Epithelial cell of prostate (primary cell): ENCODE measurements at regions not wholly inside any gene's neighbourhood (a gene's known extent, or its start where the extent isn't known, plus 50 kb on each side); places are given as distances from the start of the nearest gene placed in this dataset.
"Not testable (repeated sequence)": the region's sequence is repeated elsewhere in the genome, so short reads cannot be mapped to it uniquely, and the experiment has no call there.

Experiments
- DNase-seq: peaks from one replicate; pipeline ENCODE4 v3.0.0-alpha.2; 2011; ENCODE audit warnings: low read depth, low spot score
- H3K27ac ChIP-seq: fragments of 450-650 bp; 2 replicates; pipeline ENCODE4 v1.5.1; 2017; ENCODE audit warnings: mild to moderate bottlenecking

DNA sequence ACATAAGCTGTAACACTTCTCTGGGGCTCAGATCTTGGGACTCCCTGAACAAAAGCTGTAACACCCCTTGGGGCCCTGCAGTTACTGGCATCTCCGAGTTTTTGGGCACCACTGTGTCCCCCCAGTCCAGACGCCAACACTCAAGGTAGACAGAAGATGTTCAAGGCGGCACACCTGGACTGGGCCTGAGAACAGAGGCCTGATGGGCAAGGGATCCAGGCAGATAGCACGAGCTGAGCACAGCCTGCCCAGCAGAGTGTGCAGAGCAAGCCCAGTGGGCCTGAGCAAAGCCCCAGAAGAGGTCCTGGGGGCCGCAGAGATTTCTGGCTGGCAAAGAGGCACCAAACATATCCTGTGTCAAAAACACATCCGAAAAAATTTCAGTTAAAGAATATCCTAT is 1163.3 kb upstream of the PRR20A start:
- no peak overlapping the region for H3K27ac ChIP-seq
- DNase-seq = no peak

DNA sequence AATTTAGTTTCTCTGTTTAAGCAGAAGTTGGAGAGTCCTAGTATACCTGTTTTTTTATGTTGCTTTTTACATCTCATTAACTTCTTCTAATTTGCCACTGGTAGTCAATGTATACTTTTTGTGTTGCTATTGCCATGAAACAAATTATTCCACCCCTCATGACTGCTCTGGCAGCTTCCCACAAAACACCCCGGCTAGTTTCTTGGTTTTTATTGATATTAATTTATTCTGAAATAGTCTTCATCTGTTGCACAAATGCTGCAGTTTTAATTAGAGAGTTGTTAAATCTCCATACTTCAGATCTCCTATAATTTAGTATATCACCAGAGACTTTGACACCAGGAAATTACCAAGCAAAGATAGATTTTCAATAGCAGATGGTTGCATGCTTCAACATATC is 1159.3 kb upstream of the PRR20A start:
- H3K27ac ChIP-seq = no peak overlapping the region
- no peak for DNase-seq

DNA sequence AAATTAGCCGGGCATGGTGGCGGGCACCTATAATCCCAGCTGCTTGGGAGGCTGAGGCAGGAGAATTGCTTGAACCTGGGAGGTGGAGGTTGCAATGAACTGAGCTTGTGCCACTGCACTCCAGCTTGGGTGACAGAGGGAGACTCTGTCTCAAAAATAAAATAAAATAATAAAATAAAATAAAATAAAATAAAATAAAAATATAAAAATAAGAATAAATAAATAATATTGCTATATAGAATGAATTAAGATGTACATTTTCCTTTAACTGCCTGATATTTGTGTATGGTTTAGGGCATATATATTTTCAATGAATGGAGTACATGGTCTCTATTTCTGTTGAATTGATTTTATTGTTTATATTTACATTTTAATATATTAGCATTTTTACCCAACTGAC is 1156.7 kb upstream of the PRR20A start:
- not testable (repeated sequence) for H3K27ac ChIP-seq, DNase-seq

DNA sequence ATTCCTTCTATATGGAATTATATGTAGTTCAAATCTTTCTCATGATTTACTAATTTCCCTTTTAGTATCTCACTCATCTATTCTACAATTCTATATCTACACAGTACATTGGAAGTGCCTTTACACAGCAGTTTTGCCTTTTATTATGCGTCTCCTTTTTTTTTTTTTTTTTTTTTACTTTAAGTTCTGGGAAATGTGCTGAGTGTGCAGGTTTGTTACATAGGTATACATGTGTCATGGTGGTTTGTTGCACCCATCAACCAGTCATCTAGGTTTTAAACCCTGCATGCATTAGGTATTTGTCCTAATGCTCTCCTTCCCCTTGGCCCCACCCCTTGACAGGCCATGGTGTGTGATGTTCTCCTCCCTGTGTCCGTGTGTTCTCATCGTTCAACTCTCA is 1150.1 kb upstream of the PRR20A start:
- H3K27ac ChIP-seq = no peak overlapping the region
- no peak for DNase-seq

DNA sequence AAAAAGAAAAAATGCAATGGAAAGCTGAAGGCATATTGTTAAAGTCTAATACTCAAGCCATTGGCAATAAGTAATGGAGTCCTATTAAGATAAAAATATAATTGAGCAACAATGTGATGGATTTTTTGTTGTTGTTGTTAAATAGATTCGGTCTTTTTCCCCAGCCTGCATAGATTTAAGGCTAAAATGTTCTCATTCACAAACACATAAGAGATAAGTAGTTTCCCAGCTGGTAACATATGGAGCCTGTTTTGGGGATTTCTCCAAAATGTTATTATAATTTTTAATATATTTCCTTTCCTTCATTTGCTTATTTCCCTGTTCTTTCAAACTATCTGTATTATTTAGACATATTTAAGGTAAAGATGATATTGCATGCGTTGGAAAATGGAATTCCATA is 1149.1 kb upstream of the PRR20A start:
- no peak for DNase-seq
- H3K27ac ChIP-seq = no peak overlapping the region

DNA sequence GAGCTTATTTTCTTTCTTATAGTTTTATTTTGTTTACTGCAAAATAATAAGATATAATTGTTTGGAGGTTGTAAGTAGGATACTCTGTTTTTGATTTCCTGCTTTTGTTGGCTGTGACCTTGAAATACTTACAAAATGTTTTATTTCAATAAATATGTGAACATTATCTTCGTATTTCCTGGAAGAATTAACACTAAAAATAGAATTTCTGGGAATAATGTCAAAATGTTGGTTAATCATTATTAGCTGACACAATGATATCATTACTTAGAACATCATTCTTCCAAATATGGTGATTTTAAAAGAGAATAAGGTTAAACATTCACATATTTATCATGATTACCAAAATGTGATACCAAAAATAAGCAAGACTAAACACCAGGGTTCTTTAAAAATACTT is 1148.6 kb upstream of the PRR20A start:
- DNase-seq = no peak
- no peak overlapping the region for H3K27ac ChIP-seq

DNA sequence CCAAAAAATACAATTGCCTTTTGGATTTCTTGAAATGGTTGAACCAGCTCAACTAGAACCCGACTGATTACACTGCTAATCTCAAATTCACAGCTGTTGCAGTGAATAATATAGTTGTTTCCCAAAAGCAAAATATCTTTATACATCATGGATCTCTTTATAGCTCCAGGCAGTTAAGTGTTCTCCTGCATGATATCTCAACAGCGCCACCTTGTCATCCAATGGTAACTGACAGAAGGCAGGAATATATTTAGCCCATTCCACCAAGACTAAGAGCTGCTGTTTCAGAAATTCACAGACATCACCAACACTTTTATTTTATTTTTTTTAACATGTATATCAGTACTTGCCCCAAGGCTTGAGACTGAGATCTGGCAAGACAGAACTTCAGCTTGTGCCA is 1141.0 kb upstream of the PRR20A start:
- no peak overlapping the region for H3K27ac ChIP-seq
- DNase-seq = no peak

DNA sequence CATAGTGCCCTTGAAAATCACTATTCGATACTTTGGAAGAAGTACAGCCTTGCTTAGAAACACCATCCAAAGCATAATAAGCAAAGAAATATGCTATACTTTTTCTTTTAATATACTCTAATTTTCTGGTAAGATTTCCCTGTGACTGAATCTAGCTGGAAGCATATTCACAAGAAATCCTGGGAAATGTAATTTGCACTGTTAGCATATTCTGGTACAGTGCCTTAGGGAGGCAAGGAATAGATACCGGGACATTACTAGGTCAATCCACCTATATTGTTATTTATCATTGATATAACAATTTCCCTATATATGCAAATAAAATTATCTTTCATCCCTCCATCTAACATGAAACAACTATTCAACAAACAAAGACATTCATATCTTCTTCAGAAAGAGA is 1131.3 kb upstream of the PRR20A start:
- no peak overlapping the region for H3K27ac ChIP-seq

DNA sequence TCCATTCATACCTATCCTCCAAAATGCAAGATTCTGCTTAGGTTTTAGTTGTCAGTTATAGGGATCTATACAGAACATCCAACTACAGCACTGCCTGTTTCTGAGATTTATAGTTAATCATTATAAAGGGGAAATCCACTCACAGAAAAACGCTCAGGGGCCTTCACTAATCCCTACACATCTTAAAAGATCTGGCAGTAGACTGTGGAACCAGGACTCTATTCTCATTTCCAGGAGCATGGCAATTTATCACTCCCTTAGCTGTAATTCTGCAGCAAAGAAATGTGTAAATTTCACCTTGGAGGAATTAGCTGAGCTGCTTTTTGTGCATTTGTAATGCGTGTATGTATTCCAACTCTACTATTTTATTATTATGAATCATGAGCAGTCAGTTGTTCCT is 1128.1 kb upstream of the PRR20A start:
- no peak for DNase-seq
- no peak overlapping the region for H3K27ac ChIP-seq

More for the DNA sequence above, 1131.3 kb upstream of the PRR20A start:
- no peak for DNase-seq

DNA sequence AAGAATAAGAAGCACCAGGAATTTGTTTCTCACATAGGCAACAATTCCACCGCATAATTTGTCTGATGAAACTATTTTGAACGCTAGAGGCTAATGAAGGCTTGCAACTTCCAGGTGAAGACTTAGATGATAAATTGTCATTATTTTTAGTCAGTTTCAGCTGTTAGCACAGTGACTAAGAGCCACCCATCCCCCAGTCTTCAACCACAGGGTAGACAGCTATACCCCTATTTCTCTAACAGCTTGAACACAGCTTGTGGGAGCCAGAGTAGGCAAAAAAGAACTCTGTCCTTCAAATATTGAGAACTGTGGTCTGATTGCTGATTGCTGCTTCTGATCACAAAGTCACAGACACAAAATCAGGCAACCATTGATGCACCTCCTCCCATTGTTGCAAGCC is 1124.8 kb upstream of the PRR20A start:
- no peak overlapping the region for H3K27ac ChIP-seq
- DNase-seq = no peak

DNA sequence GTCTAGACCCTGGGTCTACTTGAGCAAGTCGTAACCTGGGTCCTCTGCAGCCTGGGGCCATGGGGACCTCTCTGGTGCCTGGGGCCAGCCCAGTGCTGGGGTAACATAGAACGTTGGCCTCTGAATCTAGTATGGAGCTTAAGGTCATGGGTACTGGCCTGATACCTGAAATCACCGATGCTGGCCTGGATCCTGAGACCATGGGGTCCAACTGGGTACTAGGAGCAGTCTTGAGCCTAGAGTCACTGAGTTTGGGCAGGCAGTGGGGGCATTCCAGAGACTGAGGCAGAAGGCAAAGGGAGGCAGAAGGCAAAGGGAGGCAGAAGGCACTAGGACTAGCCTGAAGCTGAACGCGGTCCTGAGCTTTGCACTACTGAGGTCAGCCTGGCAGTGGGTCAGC is 1121.1 kb upstream of the PRR20A start:
- no peak for DNase-seq
- H3K27ac ChIP-seq = no peak overlapping the region

DNA sequence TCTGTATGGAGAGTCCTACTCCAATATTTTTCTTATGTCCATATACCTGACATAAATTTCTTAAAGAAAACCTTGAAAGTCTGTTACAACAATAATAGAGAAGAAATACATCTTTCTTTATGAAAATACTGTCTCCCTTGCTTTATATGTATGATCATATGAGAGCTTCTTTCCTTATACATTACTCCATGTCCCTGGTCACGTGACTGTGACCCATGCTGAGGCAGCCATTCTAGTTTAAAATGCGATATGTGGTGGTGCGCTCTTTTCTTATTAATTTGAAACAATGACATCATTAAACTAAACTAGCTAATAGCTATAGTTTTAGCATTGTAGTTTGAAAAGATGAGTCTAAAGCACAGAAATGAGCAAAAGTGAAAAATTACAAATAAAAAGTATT is 1120.3 kb upstream of the PRR20A start:
- DNase-seq = no peak
- H3K27ac ChIP-seq = no peak overlapping the region

DNA sequence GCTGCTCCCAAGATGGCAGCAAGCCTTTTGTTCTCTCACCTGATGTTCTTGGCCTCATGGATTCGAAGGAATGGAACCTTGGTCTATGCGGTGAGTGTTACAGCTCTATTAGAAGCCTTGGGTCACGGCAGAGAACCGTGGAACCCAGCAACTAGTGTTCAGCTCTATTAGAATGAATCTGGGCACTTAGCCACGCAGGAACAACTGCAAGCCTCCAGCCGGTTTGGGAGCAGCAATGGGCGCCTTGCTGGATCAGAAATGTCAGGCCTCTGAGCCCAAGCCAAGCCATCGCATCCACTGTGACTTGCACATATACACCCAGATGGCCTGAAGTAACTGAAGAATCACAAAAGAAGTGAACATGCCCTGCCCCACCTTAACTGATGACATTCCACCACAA is 1100.7 kb upstream of the PRR20A start:
- no peak overlapping the region for H3K27ac ChIP-seq
- DNase-seq = no peak

DNA sequence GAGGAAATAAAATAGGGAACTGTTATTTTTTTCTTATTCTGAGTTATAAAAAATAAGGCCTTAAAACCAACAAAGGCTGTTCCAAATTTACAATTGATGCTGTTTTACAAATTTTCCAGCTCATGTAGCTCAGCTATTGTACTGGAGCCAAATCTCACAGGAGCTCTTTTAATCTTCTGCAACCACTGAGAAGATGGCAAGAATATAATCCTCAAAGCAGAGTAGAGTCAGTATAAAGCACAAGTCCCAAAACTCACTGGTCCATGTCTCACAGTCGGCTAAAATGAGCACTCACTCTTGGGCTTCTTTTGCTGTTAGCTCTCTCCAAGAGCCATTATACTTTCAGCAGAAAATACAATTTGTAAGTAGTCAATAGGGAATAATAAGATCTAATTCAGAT is 1074.4 kb upstream of the PRR20A start:
- no peak for DNase-seq
- H3K27ac ChIP-seq = no peak overlapping the region

DNA sequence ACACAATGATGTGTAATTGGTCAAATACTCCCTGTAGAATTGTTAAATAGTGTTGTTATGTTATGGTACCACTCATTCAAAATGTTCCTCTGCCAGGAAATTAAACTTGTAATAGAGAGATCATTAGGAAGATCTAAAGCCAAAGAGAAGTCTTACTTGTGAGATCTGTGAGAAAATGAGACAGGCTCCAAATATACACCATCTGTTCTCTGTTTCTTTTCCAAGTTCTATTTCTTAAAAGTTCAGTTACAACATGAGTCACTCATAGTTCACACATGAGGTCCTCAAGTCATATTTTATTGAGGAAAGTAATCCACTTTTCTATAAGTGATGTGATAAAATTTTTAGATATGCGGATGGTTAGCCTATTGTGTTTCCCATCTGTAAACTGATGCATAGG is 1038.1 kb upstream of the PRR20A start:
- no peak for DNase-seq
- no peak overlapping the region for H3K27ac ChIP-seq

DNA sequence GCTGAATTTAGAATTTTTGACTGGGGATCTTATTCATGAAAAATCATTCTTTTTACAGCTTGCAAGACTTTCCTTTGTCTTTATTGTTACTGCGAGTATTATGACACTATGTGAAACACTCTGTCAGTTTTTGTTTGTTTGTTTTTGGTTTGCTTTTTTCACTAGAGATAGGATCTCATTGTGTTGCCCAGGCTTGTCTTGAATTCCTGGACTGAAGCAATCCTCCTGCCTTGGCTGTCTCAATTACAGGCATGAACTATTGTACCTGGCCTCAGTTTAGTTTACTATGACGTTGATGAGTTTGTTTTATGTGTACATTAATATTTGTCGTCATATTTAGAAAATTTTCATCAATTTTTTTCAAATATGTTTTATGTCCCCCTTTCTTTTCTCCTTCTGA is 1030.0 kb upstream of the PRR20A start:
- DNase-seq = no peak
- H3K27ac ChIP-seq = no peak overlapping the region

DNA sequence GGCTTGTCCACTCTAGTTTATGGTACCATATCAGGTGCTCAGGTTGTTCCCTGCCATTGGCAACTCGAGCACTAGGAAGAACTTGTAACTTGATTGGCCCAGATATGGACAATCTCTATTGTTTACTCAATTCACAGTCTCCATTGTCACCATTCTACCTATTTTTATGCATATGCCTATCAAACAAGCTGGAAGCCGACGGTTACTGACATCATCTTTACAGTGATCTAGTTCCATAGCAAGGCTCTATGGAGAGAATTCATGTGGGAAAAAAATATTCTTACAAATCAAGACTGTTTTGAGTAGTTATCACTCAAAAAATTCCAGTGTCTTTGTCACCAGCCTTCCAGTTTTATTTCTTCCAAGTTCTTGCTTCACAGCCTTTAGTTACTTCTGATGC is 1006.2 kb upstream of the PRR20A start:
- no peak for DNase-seq
- no peak overlapping the region for H3K27ac ChIP-seq

DNA sequence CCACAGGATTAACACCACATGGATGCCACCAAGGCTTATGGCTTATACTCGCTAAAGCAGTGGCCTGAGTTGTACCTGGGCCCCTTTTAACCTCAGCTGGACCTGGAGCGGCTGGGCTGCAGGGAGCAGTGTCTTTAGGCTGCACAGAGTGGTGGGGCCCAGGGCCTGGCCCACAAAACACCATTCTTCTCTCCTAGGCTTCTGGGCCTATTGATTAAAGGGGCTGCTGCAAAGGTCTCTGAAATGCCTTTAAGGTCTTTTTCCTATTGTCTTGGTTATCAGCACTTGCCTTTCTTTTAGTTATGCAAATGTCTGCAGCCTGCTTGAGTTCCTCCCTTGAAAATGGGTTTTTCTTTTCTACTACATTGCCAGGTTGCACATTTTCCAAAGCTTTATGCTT is 973.9 kb upstream of the PRR20A start:
- DNase-seq = no peak
- no peak overlapping the region for H3K27ac ChIP-seq

DNA sequence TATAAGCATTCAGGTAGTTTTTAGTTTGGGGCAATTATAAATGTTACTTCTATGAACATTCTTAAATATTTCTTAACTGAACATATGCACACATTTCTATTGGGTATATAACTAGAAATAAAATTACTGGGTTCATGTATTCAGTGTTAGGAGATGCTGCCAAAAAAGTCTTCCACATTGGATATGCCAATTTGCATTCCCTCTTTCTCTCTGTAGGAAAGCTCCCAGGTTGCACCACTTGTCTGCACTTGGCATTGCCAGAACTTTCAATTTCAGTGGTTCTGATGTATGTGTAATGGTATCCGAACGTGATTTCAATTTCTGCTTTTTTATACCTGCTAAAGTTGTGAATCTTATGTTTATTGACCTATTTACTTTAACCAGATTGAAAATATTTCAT is 972.1 kb upstream of the PRR20A start:
- no peak overlapping the region for H3K27ac ChIP-seq
- DNase-seq = no peak

DNA sequence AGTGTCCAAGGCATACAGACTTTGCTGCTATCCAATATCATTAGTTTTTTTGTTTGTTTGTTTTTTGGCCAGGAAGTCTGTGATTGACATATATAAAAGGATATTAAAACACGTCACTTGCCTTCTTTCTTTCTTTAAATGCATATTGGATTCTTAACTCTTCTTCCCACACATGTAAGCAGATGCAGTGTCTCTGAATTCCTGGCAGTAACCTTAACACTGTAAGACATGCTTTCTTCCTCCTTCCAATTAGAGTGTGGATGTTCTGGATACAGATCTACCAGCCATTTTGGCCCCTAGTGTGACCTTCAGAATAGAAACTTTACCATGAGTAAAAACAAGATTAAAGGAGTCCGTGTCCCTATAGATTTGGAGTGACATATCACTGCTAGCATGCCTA is 967.4 kb upstream of the PRR20A start:
- DNase-seq = no peak
- H3K27ac ChIP-seq = no peak overlapping the region

DNA sequence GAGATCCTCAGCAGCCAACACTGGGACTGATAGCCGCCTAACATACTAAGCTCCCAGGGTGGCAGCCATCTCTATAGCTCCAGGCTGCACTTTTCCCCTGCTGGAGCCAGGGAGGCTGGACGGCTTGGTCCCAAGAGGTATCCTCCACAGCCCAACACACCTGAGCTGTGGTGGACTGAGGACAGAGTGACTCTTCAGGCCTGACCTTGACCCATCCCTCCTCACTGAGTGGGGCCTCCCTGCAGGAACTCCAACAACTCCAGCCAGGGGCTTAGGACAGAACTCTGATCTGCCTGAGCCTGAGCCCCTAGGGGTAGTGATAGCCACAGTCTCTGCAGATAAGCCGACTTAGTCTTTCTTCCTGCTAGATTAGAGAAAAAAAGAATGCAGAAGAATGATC is 958.1 kb upstream of the PRR20A start:
- no peak overlapping the region for H3K27ac ChIP-seq
- DNase-seq = no peak

DNA sequence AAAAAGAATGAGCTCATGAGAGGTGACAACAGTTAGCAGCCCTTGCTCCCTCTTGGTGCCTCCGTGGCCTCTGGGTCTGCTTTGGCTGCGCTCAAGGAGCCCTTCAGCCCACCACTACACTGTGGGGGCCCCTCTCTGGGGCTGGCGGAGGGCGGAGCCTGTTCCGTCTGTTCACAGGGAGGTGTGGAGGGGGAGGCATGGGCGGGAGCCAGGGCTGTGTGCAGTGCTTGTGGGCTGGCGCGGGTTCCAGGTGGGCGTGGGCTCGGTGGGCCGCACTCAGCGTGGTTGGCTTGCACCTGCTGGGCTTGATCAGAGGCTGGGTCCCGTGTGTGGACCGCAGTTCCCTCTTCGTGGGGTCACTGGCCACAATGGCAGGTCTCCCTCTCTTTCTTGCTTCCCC is 953.4 kb upstream of the PRR20A start:
- H3K27ac ChIP-seq = no peak overlapping the region
- DNase-seq = no peak

DNA sequence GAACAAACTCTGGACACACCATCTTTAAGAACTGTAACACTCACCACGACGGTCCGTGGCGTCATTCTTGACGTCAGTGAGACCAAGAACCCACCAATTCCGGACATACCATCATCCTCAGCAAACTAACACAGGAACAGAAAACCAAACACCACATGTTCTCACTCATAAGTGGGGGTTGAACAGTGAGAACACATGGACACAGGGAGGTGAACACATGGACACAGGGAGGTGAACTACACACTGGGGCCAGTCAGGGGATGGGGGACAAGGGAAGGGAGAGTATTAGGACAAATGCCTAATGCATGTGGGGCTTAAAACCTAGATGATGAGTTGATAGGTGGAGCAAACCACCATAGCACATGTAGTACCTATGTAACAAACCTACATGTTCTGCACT is 952.1 kb upstream of the PRR20A start:
- not testable (repeated sequence) for H3K27ac ChIP-seq, DNase-seq
